HG03103 (cell line): ENCODE measurements at regions not wholly inside any gene's neighbourhood (a gene's known extent, or its start where the extent isn't known, plus 50 kb on each side); places are given as distances from the start of the nearest gene placed in this dataset.

ENCODE experiments used
- ATAC-seq: cut with Tn5 transposase; IDR thresholded peaks from one replicate; pipeline ENCODE4 v1.9.1; 2021; ENCODE audit warnings: low read depth; ENCODE audit not compliant: unreplicated experiment

DNA sequence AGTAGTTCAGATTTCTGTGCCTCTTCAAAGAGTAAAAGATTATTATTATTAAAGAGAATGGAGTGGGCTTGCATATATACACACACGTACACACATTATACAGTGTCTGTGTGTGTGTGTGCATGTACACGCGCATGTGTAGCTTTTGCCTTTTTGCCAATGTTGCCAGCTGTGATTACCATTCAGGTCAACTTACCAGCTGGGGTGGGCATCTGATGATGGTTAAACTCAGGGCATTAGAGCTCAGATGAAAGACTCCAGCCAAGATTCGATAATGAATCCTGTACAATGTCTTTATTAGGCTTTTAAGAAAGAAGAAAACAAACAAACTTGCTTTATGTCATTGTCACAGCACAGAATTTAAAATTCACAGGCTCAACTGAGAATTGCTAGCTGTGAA is 296.5 kb upstream of the DMAC1 start:
- ATAC-seq, result no peak

DNA sequence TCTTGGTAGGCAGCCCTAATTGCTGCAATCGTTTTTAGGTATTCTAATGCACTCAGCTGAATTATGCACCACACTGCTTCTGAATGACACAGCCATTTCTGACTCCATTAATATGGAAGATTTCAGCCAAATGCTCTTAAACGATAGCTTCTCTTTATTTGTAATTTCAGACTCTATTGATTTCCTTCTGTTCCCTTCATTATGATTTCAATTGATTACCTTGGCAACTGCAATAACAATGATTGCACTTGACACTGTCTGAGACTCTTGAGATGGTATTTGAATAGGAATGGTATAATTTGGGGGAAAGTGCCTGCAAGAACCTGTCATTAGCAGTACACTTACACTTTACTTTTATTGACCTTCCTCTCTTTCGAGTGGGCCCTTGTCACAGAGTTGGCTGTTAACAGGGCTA is 296.1 kb upstream of the DMAC1 start:
- ATAC-seq, result no peak

DNA sequence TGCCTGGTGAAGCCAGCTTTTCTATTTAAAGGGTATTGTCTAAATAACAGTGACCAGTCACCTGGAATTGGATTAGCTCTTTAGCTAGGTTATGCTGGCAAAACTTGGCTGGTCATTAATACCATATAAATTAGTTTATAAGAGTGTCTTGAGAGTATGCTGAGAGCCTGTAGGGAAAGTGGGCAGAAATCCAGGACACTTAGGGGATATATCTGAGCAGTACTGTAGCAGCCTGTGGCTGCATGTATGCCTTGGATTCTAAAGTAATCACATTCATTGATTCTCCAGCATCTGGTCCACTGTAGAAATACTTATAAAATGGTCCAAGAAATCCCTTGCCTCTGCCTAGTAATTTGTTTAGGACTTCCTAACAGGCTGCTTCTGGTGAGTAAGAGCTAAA is 288.9 kb upstream of the DMAC1 start:
- ATAC-seq, result no peak

DNA sequence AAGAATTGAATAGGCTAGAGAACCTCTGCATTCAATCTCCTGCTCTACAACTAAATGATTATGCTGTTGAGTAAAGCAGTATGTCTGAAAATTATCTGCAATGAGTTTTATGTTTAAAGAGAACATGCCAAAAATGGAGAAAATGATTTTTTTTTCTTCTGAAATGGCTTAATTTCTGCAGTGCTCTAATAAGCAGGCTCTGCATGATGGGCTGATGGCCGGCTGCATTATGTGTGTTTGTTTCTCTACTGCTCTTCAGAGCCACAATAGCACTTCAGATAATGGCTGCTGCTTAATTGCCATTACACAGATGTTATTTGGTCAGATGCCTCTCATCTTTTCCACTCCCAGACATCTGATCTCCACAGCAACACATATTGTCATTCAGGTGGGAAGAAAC is 286.4 kb upstream of the DMAC1 start:
- no peak for ATAC-seq

DNA sequence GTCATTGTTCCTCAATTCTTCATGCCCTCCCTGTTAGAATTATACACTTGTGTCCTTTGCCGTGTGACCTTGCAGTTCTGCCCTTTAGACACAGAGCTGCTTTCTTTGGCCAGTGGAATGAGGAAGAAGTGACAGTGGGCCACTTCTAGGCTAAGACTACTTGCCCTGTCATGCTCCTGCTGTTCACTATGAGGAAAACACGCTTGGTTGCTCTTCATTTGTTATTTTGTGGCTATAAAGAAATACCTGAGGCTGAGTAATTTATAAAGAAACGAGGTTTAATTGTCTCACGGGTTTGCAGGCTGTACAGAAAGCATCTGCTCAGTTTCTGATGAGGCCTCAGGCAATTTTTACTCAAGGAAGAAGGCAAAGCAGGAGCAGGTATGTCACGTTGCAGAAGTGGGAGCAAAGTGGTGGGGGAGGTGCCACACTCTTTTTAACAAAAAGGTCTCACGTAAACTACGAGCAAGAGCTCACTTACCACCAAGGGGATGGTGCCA is 279.1 kb upstream of the DMAC1 start:
- no peak for ATAC-seq

DNA sequence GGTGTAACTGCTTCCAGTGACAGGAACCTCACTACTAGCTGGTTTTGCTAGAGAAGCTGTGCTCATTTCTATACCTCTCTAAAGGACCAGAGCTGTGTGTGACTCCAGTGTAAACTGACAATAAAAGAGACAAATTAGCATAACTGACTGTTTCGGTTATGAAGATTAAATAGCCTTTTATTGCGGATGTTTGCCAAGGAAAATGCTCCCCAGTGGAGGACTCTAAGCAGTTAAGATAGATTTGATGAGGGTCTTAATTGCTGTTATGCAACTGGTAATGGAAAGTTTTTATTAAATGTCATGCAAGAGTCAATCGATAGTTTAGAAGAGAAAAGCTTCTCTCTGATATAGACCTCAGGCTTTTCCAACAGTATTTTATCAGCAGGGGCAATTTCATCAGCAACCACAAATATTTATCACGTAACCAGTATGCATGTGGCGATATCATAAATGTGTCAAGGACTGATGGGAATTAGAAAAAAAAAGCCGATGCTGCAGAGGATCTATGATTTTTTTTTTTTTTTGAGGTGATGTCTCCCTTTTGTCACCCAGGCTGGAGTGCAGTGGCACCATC is 275.2 kb upstream of the DMAC1 start:
- ATAC-seq, result no peak

DNA sequence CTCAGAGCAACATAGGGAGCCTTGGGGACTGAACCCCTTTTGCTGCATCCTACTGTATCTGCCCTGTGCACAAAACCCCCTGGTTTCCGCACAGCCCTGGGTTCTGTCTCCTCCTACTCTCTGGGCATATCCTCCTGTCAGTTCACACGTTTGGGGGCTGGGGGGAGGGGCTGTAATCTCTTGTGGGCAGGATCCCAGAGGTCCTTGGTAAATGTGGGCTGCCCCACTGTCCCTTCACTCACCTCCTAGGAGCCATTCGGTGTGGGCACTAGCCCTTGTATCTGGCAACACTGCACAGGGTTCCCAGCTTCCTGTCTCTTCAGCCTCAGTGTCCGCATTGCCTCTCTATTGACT is 271.8 kb upstream of the DMAC1 start:
- ATAC-seq, result no peak

DNA sequence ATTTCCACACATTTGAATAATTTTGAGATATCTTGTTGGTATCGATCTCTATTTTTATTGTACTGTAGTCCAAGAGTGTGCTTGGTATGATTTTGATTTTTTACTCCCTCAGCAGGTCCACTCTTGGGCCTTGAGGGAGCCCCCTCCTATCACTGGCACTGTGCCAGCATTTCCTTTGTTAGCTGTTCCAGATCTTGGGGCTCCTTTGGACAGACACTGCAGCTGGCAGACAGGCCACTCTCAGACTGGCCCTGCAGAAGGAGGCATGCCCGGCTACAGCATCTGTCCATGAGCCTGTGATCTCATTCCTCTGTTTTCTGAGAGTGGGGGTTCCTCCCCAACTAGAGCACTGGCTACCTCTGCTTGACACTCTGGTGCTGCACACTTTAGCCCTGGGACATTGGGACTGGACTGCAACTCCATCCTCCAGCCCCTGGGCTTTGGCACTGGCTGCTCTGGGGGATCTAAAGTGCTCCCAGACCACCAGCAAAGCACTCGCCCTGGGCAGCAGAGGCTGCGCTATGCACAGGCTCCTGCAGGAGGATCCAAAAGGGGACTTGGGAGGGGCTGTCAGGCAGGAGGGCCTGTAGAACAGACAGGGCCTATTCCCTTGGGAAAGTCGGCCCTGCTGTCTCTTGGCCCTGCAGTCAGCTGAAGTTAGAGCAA is 271.3 kb upstream of the DMAC1 start:
- ATAC-seq, result no peak

DNA sequence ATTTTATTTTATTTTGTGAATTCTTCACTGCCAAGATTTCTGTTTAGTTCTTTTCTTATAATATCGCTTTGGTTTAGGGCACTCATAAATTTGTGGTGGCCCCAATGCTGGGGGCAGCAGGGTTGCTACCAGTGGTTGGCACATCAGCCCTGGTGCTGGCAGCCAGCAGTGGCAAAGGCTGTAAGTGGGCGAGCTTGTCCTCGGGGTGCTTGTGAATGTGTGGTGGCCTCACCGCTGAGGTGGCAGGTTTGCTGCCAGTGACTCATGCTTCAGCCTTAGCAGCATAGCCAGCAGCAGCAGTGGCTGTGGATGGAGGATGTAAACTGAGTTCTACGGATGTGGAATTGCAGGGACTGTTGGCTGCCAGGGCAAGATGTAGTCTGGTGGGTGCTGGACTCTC is 262.9 kb upstream of the DMAC1 start:
- no peak for ATAC-seq

DNA sequence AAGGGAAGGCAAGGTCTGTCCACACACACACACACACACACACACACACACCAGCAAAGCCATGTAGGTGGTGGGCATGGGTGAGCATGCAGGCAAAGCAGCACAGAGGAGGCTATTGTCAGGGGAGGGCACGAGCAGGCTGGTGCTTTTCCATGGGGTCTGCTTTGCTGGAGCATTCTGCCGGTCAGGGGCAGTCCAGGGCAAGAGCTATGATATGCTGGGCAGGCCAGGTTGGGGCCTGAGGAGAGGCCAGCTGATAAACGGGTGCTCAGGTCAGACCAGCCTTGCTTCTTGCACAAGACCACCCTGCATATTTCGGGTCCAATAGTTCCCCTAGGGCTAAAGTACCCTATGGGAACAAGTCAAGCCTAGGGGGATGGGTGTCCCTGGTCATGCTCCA is 253.9 kb upstream of the DMAC1 start:
- no peak for ATAC-seq

DNA sequence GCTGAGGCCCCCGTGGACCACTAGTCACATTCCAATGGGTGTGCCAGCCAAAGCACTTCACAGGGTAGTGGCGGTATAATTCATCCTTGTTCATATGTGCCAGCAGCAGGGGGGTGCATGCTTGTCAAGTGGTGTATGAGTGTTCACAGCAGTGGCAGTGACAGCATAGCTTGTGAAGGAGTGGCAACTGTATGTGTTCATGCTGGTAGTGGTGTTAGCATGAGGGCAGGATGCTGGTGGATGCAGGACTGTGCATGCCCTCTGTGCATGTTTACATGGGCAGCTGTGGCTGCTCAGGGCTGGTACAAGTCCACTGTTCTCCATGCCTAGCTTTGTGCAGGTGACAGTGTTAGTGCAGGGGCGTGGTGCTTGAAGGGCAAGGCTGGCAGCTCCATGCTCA is 253.4 kb upstream of the DMAC1 start:
- ATAC-seq, result no peak

DNA sequence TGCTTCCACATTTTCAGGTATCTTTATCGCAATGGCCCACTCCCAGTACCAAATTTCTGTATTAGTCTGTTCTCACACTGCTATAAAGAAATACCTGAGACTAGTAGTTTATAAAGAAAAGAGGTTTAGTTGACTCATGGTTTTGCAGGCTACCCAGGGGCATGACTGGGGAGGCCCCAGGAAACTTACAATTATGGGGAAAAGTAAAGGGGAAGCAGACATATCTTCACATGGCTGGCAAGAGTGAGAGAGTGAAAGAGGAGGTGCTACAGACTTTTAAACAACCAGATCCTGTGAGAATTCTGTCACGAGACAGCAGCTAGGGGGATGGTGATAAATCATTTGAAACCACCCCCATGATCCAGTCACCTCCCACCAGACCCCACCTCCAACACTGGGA is 238.2 kb upstream of the DMAC1 start:
- no peak for ATAC-seq

DNA sequence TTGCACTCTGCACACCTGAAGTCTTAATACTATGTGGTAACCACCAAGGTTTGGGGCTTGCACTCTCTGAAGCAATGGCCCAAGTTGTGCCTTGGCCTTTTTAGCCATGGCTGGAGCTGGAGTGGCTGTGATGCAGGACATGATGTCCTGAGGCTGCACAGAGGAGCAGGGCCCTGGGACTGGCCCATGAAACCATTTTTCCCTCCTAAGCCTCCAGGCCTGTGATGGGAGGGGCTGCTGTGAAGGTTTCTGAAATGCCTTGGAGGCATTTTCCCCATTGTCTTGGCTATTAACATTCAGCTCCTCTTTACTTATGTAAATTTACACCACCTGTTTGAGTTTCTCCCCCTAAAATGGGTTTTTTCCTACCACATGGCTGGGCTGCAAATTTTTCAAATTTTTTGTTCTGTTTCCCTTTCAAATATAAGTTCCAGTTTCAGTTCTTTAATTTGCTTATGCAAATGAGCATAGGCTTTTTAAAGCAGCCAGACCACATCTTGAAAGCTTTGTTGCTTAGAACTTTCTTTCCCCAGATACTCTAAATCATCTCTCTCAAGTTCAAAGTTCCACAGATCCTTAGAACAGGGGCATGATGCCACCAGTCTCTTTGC is 237.4 kb upstream of the DMAC1 start:
- no peak for ATAC-seq

DNA sequence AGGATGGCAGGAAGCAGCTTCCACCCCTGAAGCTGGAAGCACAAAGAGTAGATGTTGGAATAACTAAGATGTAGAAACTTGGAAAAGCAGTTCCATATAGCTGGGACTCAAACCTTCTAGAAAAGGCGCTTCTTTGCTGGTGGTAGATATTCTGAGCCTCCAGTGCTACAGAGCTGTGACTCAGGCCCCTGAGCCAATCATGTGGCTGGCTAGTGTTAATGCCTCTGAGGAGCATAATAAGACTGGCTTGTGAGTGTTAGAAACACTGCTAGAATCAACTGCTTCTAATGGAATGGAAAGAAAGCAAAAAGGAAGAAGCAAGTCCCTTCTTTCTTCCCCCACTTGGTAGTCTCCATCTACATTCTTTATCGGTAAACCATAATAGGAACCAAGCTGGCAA is 234.2 kb upstream of the DMAC1 start:
- ATAC-seq, result no peak

DNA sequence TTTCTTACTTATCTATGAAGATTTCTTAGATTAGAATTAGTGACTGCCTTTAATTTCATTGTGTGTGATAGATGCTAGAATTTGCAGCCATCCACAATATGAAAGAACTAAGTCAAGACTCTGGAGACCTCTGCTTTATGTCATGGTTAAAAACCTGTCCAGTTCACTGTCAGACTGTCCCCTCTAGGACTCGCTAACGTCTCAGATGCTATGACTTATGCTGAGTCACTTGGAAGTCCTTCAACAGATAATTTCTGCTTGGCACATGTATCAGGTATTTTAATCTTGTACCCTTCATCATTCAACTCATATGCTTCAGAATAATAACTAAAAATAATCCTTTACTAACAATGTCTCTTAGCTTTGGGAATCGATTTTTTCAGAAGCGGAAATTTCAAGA is 230.5 kb upstream of the DMAC1 start:
- no peak for ATAC-seq

DNA sequence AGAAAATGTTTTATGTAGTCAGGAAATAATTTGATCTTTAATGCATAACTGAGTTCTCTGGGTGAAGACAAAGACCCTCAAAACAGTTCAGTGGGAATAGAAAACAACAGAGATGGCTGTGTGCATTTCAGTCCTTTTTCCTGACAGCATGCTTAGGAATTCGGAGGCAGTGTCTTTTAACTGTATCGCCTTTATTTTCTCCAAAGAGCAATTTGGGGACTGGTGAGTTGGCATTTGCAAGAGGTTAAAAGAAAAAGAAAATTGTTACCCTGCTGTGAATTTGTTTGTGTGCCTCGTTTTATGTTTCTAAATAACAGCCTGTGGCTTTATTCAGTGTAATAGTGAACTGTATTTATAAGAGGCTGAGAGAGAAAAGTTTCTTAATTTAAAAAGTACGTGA is 227.8 kb upstream of the DMAC1 start:
- ATAC-seq, result no peak

DNA sequence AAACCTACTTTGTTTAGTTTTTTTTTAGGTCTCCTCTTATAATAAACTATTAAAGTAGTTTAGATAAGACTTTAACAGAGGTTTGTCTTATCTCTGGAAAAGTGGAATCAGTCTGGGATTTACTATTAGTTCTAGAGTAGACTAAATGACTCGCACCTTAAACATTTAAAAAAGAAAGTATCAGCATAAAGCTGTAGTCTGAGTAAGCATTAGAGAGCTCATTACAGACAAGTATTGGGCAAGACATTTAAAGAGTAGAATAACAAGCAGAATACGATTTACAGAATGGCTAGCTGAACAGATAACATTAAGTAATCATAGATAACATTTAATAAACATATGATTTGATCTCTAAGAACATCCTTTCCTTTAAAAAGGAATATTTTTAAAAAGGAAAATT is 226.0 kb upstream of the DMAC1 start:
- no peak for ATAC-seq

DNA sequence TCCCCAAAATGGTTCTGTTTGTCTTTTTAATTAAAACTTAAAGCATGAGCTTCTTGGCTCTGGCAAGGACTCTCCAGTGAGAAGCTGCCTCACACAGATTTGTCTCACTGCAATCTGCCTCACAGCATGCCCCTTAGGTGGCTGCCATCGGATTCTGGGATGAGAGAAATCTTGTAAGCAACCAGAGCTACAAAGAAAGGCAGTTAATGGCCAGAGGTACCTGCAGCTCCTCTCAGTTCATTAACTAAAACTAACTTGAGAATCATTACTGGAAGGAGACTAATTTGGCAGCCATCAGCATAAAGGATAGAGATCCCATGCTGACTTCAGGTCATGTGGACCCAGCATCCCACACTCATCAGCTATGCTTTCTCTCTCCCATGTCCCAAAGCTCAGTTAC is 220.6 kb upstream of the DMAC1 start:
- no peak for ATAC-seq

DNA sequence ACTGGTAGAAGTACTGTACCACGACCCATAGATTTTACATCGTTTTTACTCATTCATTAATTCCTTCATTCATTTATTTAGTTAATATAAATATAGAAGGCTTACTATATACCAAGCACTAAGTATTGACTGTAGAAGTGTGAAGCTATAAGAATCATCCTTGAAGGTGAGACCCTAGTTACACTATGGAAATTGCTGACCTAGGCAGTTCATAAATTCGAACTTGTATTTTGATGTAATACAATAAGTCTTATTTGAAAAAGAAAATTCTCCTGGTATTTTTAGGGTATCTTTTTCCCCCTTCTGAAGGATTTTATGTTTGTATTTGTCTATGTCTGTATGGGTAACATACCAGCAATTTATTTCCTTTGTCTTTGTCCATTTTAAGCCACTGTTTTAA is 220.1 kb upstream of the DMAC1 start:
- no peak for ATAC-seq

DNA sequence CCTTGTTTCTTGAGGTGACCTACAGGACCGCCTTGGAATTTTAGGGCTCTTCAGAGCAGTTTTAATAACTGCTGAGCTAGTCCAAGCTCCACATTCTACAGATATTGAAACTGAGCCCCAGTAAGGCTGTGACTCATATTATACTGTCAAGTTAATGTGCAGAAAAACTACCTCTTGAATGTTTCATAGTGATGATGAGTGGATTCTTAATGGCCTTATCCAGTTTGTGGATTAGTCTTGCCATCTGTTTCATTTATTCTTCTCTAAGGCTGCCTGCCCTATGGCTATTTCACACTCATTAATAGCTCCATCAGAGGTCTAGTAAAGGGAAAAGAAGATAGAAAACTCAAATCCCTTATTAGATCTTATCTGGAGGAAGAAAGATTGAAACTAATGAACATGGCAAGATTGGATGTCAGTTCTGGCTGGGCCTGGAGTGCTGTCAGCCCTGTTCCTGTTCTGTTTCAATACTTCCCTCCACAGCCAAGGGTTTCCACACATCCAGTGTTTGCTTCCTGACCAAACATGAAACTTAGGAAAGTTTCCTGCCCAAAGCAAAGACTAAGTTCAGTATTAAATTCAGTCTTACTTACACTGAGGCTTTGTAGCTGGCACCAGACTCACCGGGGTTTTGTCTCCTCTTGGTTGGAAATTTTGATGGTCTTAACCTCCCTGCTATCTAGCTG is 215.6 kb upstream of the DMAC1 start:
- no peak for ATAC-seq

DNA sequence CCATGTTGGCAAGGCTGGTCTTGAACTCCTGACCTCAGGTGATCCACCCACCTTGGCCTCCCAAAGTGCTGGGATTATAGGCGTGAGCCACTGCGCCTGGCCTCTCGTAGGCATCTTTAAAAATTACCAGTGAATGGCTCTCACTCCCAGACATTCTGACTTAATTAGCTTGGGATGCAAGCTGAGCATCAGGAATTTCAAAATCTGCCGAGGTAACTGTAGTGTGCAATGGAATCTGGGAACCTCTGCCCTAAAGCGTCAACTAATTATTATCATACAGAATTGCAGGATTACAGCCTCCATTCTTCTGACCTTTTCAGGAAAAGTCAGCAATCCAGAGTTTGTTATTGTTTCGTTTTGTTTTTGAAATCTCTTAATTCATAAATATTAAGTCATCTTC is 213.4 kb upstream of the DMAC1 start:
- no peak for ATAC-seq

DNA sequence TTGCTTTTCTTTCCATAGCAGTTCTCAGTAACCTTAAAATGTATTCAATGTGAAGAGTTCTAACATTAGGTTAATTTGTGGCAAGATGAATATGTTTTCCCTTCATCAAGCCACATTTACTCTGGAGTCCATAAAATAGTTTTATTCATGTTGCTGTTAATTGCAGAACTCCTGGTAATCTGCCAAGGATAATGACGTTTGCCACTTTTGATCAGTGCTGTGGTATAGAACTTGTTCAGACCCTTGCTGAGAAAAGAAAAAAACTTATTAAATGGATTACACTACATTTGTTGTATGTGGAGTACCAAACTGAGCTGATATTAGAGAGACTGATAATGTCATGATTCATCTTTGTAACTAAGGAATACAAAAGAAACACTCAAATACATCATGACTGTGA is 212.4 kb upstream of the DMAC1 start:
- ATAC-seq, result no peak
